SK-N-SH (cell line): ENCODE measurements at regions not wholly inside any gene's neighbourhood (a gene's known extent, or its start where the extent isn't known, plus 50 kb on each side); places are given as distances from the start of the nearest gene placed in this dataset.

Source experiments
- CTCF ChIP-seq: fragments of 200-600 bp; sonication (generic); IDR thresholded peaks from 2 replicates; pipeline ENCODE4 v1.6.1; 2017; ENCODE audit warnings: antibody characterized with exemption, mild to moderate bottlenecking, moderate library complexity
- EP300 ChIP-seq, 2 experiments: IDR thresholded peaks; 2 replicates each; pipeline versions ENCODE4 v1.4.0 to v1.6.1; 2012; ENCODE audit warnings: borderline replicate concordance in 1 of 2, low read depth in 1 of 2, low read length in 1 of 2
- FOSL2 ChIP-seq: IDR thresholded peaks from 2 replicates; pipeline ENCODE4 v1.4.0; 2012; ENCODE audit warnings: low read depth, mild to moderate bottlenecking, moderate library complexity, borderline replicate concordance
- FOXJ3 ChIP-seq: sonication (generic); formaldehyde crosslinking; IDR thresholded peaks from 2 replicates; pipeline ENCODE4 v1.5.1; 2020; ENCODE audit warnings: mild to moderate bottlenecking, missing genetic modification reagents
- FOXM1 ChIP-seq: IDR thresholded peaks from 2 replicates; pipeline ENCODE4 v1.4.0; 2012; ENCODE audit warnings: low read depth, mild to moderate bottlenecking
- GATA2 ChIP-seq: sonication (generic); formaldehyde crosslinking; IDR thresholded peaks from 2 replicates; pipeline ENCODE4 v1.5.0; 2020; ENCODE audit warnings: mild to moderate bottlenecking, missing genetic modification reagents
- MEF2A ChIP-seq: IDR thresholded peaks from 2 replicates; pipeline ENCODE4 v1.4.0; 2012; ENCODE audit warnings: low read depth, borderline replicate concordance
- POLR2AphosphoS5 ChIP-seq: IDR thresholded peaks from 2 replicates; pipeline ENCODE4 v1.6.1; 2012; ENCODE audit warnings: low read depth, low read length
- REST ChIP-seq: IDR thresholded peaks from 2 replicates; pipeline ENCODE4 v1.6.1; 2012; ENCODE audit warnings: mild to moderate bottlenecking, low read depth, low read length, moderate library complexity
- RFX5 ChIP-seq: IDR thresholded peaks from 2 replicates; pipeline ENCODE4 v1.6.1; 2012; ENCODE audit warnings: mild to moderate bottlenecking, improper control_type of control experiment, low read length
- TAF1 ChIP-seq: IDR thresholded peaks from 2 replicates; pipeline ENCODE4 v1.6.1; 2012; ENCODE audit warnings: low read depth, mild to moderate bottlenecking, low read length, moderate library complexity, borderline replicate concordance
- USF1 ChIP-seq: IDR thresholded peaks from 2 replicates; pipeline ENCODE4 v1.4.0; 2012; ENCODE audit warnings: low read depth, borderline replicate concordance

- TF ChIP-seq MEF2A (no peak), CTCF (no peak), EP300 (IDR thresholded peaks at IDR 0.05; ENCODE audit: borderline replicate concordance in 1 of 2, low read depth in 1 of 2, low read length in 1 of 2) (no peak), REST (no peak), FOXM1 (no peak), TAF1 (no peak), GATA2 (CRISPR knock-in tag) (no peak), POLR2AphosphoS5 (no peak), USF1 (no peak), RFX5 (no peak), FOSL2 (no peak), FOXJ3 (CRISPR knock-in tag) (no peak)
Measured at GRCh38 chr2:146228466-146229058, 1616.3 kb upstream of the ACVR2A start.
